Ishikawa (cell line): ENCODE measurements at regions not wholly inside any gene's neighbourhood (a gene's known extent, or its start where the extent isn't known, plus 50 kb on each side); places are given as distances from the start of the nearest gene placed in this dataset.

Experiments used
- CEBPB ChIP-seq: IDR thresholded peaks from 2 replicates; pipeline ENCODE4 v1.6.1; 2012
- CREB1 ChIP-seq: IDR thresholded peaks from 2 replicates; pipeline ENCODE4 v1.6.1; 2012; ENCODE audit warnings: low read depth
- EGR1 ChIP-seq: IDR thresholded peaks from 2 replicates; pipeline ENCODE4 v1.6.1; 2012
- EP300 ChIP-seq: IDR thresholded peaks from 2 replicates; pipeline ENCODE4 v1.6.1; 2012; ENCODE audit warnings: borderline replicate concordance
- FOXM1 ChIP-seq: IDR thresholded peaks from 2 replicates; pipeline ENCODE4 v1.6.1; 2012; ENCODE audit warnings: low read depth, borderline replicate concordance
- NFIC ChIP-seq: IDR thresholded peaks from 2 replicates; pipeline ENCODE4 v1.6.1; 2012
- RAD21 ChIP-seq: IDR thresholded peaks from 2 replicates; pipeline ENCODE4 v1.6.1; 2012; ENCODE audit warnings: low read depth
- REST ChIP-seq: IDR thresholded peaks from 2 replicates; pipeline ENCODE4 v1.6.1; 2012; ENCODE audit warnings: low read depth, mild to moderate bottlenecking
- TAF1 ChIP-seq: IDR thresholded peaks from 2 replicates; pipeline ENCODE4 v1.6.1; 2012; ENCODE audit warnings: low read depth, mild to moderate bottlenecking
- TCF12 ChIP-seq: IDR thresholded peaks from 2 replicates; pipeline ENCODE4 v1.6.1; 2012; ENCODE audit warnings: low read depth
- TEAD4 ChIP-seq: IDR thresholded peaks from 2 replicates; pipeline ENCODE4 v1.6.1; 2012
- YY1 ChIP-seq: IDR thresholded peaks from 2 replicates; pipeline ENCODE4 v1.6.1; 2012; ENCODE audit warnings: low read depth
- ZBTB7A ChIP-seq: IDR thresholded peaks from 2 replicates; pipeline ENCODE4 v1.6.1; 2012; ENCODE audit warnings: low read depth
- TF ChIP-seq, protein P1 (sequence below): IDR thresholded peaks from 2 replicates; pipeline ENCODE4 v1.6.1; 2012
- TF ChIP-seq, protein P2 (sequence below): IDR thresholded peaks from 2 replicates; pipeline ENCODE4 v1.6.1; 2012

GRCh38 chr14:38788060-38788459 is 315.0 kb downstream of the SEC23A start:
- TF ChIP-seq ZBTB7A (no peak), YY1 (no peak), TCF12 (no peak), RAD21 (no peak), NFIC (no peak), EGR1 (no peak)

DNA sequence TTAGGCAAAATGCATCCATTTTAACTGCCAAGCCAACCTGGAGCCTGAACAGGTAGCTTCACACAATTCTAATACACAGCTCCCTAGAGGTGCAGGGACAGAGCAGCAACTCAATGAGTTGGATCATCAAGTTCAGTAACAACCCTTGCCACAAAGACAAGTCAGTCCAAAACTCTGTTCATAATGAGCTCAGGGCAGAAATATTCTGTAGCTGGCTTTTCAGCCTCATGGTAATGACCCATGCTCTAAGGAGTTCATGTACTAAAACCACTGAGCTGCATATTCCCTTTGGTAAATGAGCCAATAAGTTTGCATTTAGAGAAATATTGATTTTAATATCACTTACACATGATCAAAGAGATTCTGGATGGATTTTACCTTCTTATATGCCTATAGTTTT is 316.1 kb downstream of the SEC23A start:
- TF ChIP-seq CREB1: no peak
- TF ChIP-seq, protein P1, sequence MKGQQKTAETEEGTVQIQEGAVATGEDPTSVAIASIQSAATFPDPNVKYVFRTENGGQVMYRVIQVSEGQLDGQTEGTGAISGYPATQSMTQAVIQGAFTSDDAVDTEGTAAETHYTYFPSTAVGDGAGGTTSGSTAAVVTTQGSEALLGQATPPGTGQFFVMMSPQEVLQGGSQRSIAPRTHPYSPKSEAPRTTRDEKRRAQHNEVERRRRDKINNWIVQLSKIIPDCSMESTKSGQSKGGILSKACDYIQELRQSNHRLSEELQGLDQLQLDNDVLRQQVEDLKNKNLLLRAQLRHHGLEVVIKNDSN: no peak
- no peak for TF ChIP-seq ZBTB7A
- no peak for TF ChIP-seq CEBPB
- no peak for TF ChIP-seq YY1
- no peak for TF ChIP-seq TCF12
- no peak for TF ChIP-seq REST
- TF ChIP-seq EP300: no peak
- TF ChIP-seq EGR1: no peak
- TF ChIP-seq TAF1: no peak
- no peak for TF ChIP-seq NFIC
- TF ChIP-seq TEAD4: no peak
- TF ChIP-seq FOXM1: no peak
- no peak for TF ChIP-seq RAD21
- TF ChIP-seq, protein P2, sequence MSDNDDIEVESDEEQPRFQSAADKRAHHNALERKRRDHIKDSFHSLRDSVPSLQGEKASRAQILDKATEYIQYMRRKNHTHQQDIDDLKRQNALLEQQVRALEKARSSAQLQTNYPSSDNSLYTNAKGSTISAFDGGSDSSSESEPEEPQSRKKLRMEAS: no peak

GRCh38 chr14:38777401-38777800 is 325.6 kb downstream of the SEC23A start:
- TF ChIP-seq RAD21 (no peak), FOXM1 (no peak), ZBTB7A (no peak), TCF12 (no peak), CREB1 (no peak), CEBPB (no peak), TEAD4 (no peak), TAF1 (no peak), YY1 (no peak), EP300 (no peak), NFIC (no peak), EGR1 (no peak), REST (no peak)
- TF ChIP-seq, protein P1: no peak
- TF ChIP-seq, protein P2: no peak

- TF ChIP-seq EP300 (no peak), TCF12 (no peak), YY1 (no peak), CREB1 (no peak), TEAD4 (no peak), TAF1 (no peak), ZBTB7A (no peak), REST (no peak), EGR1 (no peak), NFIC (no peak), CEBPB (no peak), FOXM1 (no peak), RAD21 (no peak)
- TF ChIP-seq, protein P1: no peak
- TF ChIP-seq, protein P2: no peak
These were observed 327.0 kb downstream of the SEC23A start for GRCh38 chr14:38775986-38776385.
